WTC11 (cell line): ENCODE measurements at regions not wholly inside any gene's neighbourhood (a gene's known extent, or its start where the extent isn't known, plus 50 kb on each side); places are given as distances from the start of the nearest gene placed in this dataset.

Experiments used
- ATAC-seq: fragments of 200-7000 bp; cut with Tn5 transposase; 2 replicates; pipeline ENCODE4 v1.10.0; 2021; ENCODE audit warnings: mild to moderate bottlenecking, moderate library complexity
- CTCF ChIA-PET: fragments of 300-600 bp; sonication (Branson Sonifier 250); formaldehyde crosslinking; loops from one replicate; lab custom pipeline; 2021; ENCODE audit warnings: antibody characterized with exemption; lab: Charles Lee
- POLR2A ChIA-PET: fragments of 350-600 bp; sonication (Branson Sonifier 250); formaldehyde crosslinking; loops from one replicate; lab custom pipeline; 2021; ENCODE audit warnings: antibody characterized with exemption; lab: Charles Lee
- DNase-seq: peaks from one replicate; pipeline ENCODE4 v3.0.0; 2021; ENCODE audit warnings: low spot score
- H3K27ac Mint-ChIP-seq: 2 replicates; pipeline ENCODE4 v1.8.0; 2021; ENCODE audit warnings: mixed read lengths
- H3K27me3 Mint-ChIP-seq: 2 replicates; pipeline ENCODE4 v1.8.0; 2021; ENCODE audit warnings: low read depth, mild to moderate bottlenecking, moderate library complexity, mixed read lengths
- H3K36me3 Mint-ChIP-seq: 2 replicates; pipeline ENCODE4 v1.8.0; 2021; ENCODE audit warnings: mixed read lengths
- H3K4me1 Mint-ChIP-seq: 2 replicates; pipeline ENCODE4 v1.8.0; 2022; ENCODE audit warnings: mixed read lengths
- H3K4me3 Mint-ChIP-seq: 2 replicates; pipeline ENCODE4 v1.8.0; 2021; ENCODE audit warnings: mild to moderate bottlenecking, moderate library complexity, mixed read lengths
- H3K9me3 Mint-ChIP-seq: 2 replicates; pipeline ENCODE4 v1.8.0; 2021; ENCODE audit warnings: mixed read lengths
- ATF3 ChIP-seq: sonication (generic); formaldehyde crosslinking; conservative IDR thresholded peaks from 2 replicates; pipeline ENCODE4 v1.8.1; 2022; ENCODE audit warnings: mild to moderate bottlenecking, missing genetic modification reagents
- CREB1 ChIP-seq: sonication (generic); formaldehyde crosslinking; IDR thresholded peaks from 2 replicates; pipeline ENCODE4 v1.8.0; 2023; ENCODE audit warnings: mild to moderate bottlenecking, missing genetic modification reagents
- CTCF ChIP-seq: fragments of 200-600 bp; IDR thresholded peaks from 2 replicates; pipeline ENCODE4 v1.8.0; 2022; ENCODE audit warnings: antibody characterized with exemption
- ELF4 ChIP-seq: sonication (generic); formaldehyde crosslinking; IDR thresholded peaks from 2 replicates; pipeline ENCODE4 v1.8.1; 2022; ENCODE audit warnings: low read depth, mild to moderate bottlenecking, moderate library complexity, missing genetic modification reagents
- FOXJ3 ChIP-seq: sonication (generic); formaldehyde crosslinking; IDR thresholded peaks from 2 replicates; pipeline ENCODE4 v1.9.0; 2021; ENCODE audit warnings: missing genetic modification reagents, mild to moderate bottlenecking, borderline replicate concordance
- HMGXB4 ChIP-seq: sonication (generic); formaldehyde crosslinking; IDR thresholded peaks from 2 replicates; pipeline ENCODE4 v1.8.1; 2023; ENCODE audit warnings: mild to moderate bottlenecking, moderate library complexity, missing genetic modification reagents
- IRF2 ChIP-seq: sonication (generic); formaldehyde crosslinking; IDR thresholded peaks from 2 replicates; pipeline ENCODE4 v1.8.0; 2022; ENCODE audit warnings: low read depth, missing genetic modification reagents, borderline replicate concordance
- MYBL2 ChIP-seq: sonication (generic); formaldehyde crosslinking; IDR thresholded peaks from 2 replicates; pipeline ENCODE4 v1.8.1; 2023; ENCODE audit warnings: mild to moderate bottlenecking, moderate library complexity, missing genetic modification reagents
- NFE2L1 ChIP-seq: sonication (generic); formaldehyde crosslinking; IDR thresholded peaks from 2 replicates; pipeline ENCODE4 v1.8.1; 2023; ENCODE audit warnings: missing genetic modification reagents
- NR1H2 ChIP-seq: sonication (generic); formaldehyde crosslinking; IDR thresholded peaks from 2 replicates; pipeline ENCODE4 v1.9.0; 2021; ENCODE audit warnings: mild to moderate bottlenecking, moderate library complexity, missing genetic modification reagents
- OVOL2 ChIP-seq: fragments of 250-450 bp; sonication (Bioruptor Pico); IDR thresholded peaks from 2 replicates; pipeline ENCODE4 v1.9.0; 2021; ENCODE audit warnings: mild to moderate bottlenecking, borderline replicate concordance
- PRRX2 ChIP-seq: fragments of 250-450 bp; sonication (Bioruptor Pico); IDR thresholded peaks from 2 replicates; pipeline ENCODE4 v1.8.0; 2021; ENCODE audit warnings: mild to moderate bottlenecking
- RELA ChIP-seq: sonication (generic); formaldehyde crosslinking; IDR thresholded peaks from 2 replicates; pipeline ENCODE4 v1.8.1; 2022; ENCODE audit warnings: missing genetic modification reagents, mild to moderate bottlenecking, borderline replicate concordance
- SMAD4 ChIP-seq: sonication (generic); formaldehyde crosslinking; IDR thresholded peaks from 2 replicates; pipeline ENCODE4 v1.8.0; 2022; ENCODE audit warnings: mild to moderate bottlenecking, missing genetic modification reagents
- SOX15 ChIP-seq: fragments of 250-450 bp; sonication (Bioruptor Pico); IDR thresholded peaks from 2 replicates; pipeline ENCODE4 v1.9.0; 2021; ENCODE audit warnings: mild to moderate bottlenecking
- TEAD1 ChIP-seq: sonication (generic); formaldehyde crosslinking; IDR thresholded peaks from 2 replicates; pipeline ENCODE4 v1.8.0; 2022; ENCODE audit warnings: mild to moderate bottlenecking, missing genetic modification reagents
- ZMAT4 ChIP-seq: fragments of 250-450 bp; sonication (Bioruptor Pico); IDR thresholded peaks from 2 replicates; pipeline ENCODE4 v1.9.0; 2021; ENCODE audit warnings: mild to moderate bottlenecking
- ZNF317 ChIP-seq: sonication (generic); formaldehyde crosslinking; IDR thresholded peaks from 2 replicates; pipeline ENCODE4 v1.8.1; 2023; ENCODE audit warnings: low read depth, mild to moderate bottlenecking, moderate library complexity, missing genetic modification reagents, borderline replicate concordance
- ZNF416 ChIP-seq: fragments of 250-450 bp; sonication (Bioruptor Pico); IDR thresholded peaks from 2 replicates; pipeline ENCODE4 v1.9.0; 2021; ENCODE audit warnings: mild to moderate bottlenecking, inconsistent platforms
- TF ChIP-seq, protein P1 (sequence below): sonication (generic); formaldehyde crosslinking; IDR thresholded peaks from 2 replicates; pipeline ENCODE4 v1.8.1; 2023; ENCODE audit warnings: mild to moderate bottlenecking, missing genetic modification reagents, moderate library complexity
- TF ChIP-seq, protein P2 (sequence below): sonication (generic); formaldehyde crosslinking; IDR thresholded peaks from 2 replicates; pipeline ENCODE4 v1.8.1; 2023; ENCODE audit warnings: mild to moderate bottlenecking, missing genetic modification reagents, borderline replicate concordance
- TF ChIP-seq, protein P3 (sequence below): fragments of 250-450 bp; sonication (Bioruptor Pico); IDR thresholded peaks from 2 replicates; pipeline ENCODE4 v1.9.0; 2021; ENCODE audit warnings: mild to moderate bottlenecking

- Mint-ChIP-seq H3K9me3 (peaks cover 26% of the 10 kb centered on the region), H3K4me1 (peaks cover 5% of the 10 kb centered on the region), H3K27ac (no peak overlapping the region), H3K4me3 (no peak overlapping the region), H3K27me3 (peaks cover 21% of the 10 kb centered on the region), H3K36me3 (0 out of 2 replicates have a peak, but pooled peaks cover 7% of the 10 kb centered on the region)
- ATAC-seq (no peak), DNase-seq (no peak)
- CTCF ChIA-PET: interaction anchor here (1.6 to 2.1 kb wide), 2 partner anchors 32 to 272 kb away, joined by 10 to 11 read pairs; partner anchors contain the start of gene OLFML3
- TF ChIP-seq SMAD4 (CRISPR knock-in tag) (no peak), TEAD1 (CRISPR knock-in tag) (no peak), ZMAT4 (CRISPR knock-in tag) (no peak), SOX15 (CRISPR knock-in tag) (no peak), FOXJ3 (no peak), CTCF (no peak), NFE2L1 (no peak), OVOL2 (no peak), ZNF317 (CRISPR knock-in tag) (no peak), HMGXB4 (CRISPR knock-in tag) (no peak)
- TF ChIP-seq, protein P1, sequence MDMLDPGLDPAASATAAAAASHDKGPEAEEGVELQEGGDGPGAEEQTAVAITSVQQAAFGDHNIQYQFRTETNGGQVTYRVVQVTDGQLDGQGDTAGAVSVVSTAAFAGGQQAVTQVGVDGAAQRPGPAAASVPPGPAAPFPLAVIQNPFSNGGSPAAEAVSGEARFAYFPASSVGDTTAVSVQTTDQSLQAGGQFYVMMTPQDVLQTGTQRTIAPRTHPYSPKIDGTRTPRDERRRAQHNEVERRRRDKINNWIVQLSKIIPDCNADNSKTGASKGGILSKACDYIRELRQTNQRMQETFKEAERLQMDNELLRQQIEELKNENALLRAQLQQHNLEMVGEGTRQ (CRISPR knock-in tag): no peak
- POLR2A ChIA-PET: no interaction called here
Measured at GRCh38 chr1:114250683-114251572, 97.3 kb upstream of the SYT6 start.

GRCh38 chr1:114249691-114250090, 96.0 kb upstream of the SYT6 start:
- peaks cover 3% of the 10 kb centered on the region; the same call in 1 of the 2 replicates for H3K36me3 Mint-ChIP-seq
- H3K27ac Mint-ChIP-seq: no peak overlapping the region
- ChIA-PET CTCF (interaction anchor here (1.1 to 2.1 kb wide), 2 partner anchors 33 to 273 kb away, joined by 3 to 11 read pairs; no protein-coding TSS in a partner anchor), POLR2A (no interaction called here)
- H3K4me1 Mint-ChIP-seq: peaks cover 5% of the 10 kb centered on the region
- H3K4me3 Mint-ChIP-seq: no peak overlapping the region
- peaks cover 27% of the 10 kb centered on the region for H3K9me3 Mint-ChIP-seq
- DNase-seq (no peak), ATAC-seq (no peak)
- peaks cover 34% of the 10 kb centered on the region for H3K27me3 Mint-ChIP-seq
- TF ChIP-seq RELA (CRISPR knock-in tag) (no peak), NR1H2 (no peak), PRRX2 (CRISPR knock-in tag) (no peak), ZNF416 (no peak), MYBL2 (no peak), ATF3 (CRISPR knock-in tag) (no peak), IRF2 (no peak), ELF4 (CRISPR knock-in tag) (no peak), NFE2L1 (no peak), CREB1 (CRISPR knock-in tag) (no peak)
- TF ChIP-seq, protein P2, sequence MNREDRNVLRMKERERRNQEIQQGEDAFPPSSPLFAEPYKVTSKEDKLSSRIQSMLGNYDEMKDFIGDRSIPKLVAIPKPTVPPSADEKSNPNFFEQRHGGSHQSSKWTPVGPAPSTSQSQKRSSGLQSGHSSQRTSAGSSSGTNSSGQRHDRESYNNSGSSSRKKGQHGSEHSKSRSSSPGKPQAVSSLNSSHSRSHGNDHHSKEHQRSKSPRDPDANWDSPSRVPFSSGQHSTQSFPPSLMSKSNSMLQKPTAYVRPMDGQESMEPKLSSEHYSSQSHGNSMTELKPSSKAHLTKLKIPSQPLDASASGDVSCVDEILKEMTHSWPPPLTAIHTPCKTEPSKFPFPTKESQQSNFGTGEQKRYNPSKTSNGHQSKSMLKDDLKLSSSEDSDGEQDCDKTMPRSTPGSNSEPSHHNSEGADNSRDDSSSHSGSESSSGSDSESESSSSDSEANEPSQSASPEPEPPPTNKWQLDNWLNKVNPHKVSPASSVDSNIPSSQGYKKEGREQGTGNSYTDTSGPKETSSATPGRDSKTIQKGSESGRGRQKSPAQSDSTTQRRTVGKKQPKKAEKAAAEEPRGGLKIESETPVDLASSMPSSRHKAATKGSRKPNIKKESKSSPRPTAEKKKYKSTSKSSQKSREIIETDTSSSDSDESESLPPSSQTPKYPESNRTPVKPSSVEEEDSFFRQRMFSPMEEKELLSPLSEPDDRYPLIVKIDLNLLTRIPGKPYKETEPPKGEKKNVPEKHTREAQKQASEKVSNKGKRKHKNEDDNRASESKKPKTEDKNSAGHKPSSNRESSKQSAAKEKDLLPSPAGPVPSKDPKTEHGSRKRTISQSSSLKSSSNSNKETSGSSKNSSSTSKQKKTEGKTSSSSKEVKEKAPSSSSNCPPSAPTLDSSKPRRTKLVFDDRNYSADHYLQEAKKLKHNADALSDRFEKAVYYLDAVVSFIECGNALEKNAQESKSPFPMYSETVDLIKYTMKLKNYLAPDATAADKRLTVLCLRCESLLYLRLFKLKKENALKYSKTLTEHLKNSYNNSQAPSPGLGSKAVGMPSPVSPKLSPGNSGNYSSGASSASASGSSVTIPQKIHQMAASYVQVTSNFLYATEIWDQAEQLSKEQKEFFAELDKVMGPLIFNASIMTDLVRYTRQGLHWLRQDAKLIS (CRISPR knock-in tag): no peak
- TF ChIP-seq, protein P3, sequence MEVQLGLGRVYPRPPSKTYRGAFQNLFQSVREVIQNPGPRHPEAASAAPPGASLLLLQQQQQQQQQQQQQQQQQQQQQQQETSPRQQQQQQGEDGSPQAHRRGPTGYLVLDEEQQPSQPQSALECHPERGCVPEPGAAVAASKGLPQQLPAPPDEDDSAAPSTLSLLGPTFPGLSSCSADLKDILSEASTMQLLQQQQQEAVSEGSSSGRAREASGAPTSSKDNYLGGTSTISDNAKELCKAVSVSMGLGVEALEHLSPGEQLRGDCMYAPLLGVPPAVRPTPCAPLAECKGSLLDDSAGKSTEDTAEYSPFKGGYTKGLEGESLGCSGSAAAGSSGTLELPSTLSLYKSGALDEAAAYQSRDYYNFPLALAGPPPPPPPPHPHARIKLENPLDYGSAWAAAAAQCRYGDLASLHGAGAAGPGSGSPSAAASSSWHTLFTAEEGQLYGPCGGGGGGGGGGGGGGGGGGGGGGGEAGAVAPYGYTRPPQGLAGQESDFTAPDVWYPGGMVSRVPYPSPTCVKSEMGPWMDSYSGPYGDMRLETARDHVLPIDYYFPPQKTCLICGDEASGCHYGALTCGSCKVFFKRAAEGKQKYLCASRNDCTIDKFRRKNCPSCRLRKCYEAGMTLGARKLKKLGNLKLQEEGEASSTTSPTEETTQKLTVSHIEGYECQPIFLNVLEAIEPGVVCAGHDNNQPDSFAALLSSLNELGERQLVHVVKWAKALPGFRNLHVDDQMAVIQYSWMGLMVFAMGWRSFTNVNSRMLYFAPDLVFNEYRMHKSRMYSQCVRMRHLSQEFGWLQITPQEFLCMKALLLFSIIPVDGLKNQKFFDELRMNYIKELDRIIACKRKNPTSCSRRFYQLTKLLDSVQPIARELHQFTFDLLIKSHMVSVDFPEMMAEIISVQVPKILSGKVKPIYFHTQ: no peak
